ENCODE measurements at regions not wholly inside any gene's neighbourhood (a gene's known extent, or its start where the extent isn't known, plus 50 kb on each side); places are given as distances from the start of the nearest gene placed in this dataset.

- H3K4me3 ChIP-seq (ENCODE audit: low read depth, low read length), result no peak overlapping the region
- DNase-seq (ENCODE audit: extremely low spot score), result no peak
- H3K36me3 ChIP-seq (ENCODE audit: insufficient read depth), result no peaks in the 10 kb centered on the region
- H3K27ac ChIP-seq (ENCODE audit: low read depth), result no peak overlapping the region
- 85% methylated on average over 6 of the region's 6 CpGs for WGBS
- no peaks in the 10 kb centered on the region for H3K4me1 ChIP-seq (ENCODE audit: insufficient read depth)
These were observed 334.2 kb downstream of the IRX1 start for GRCh38 chr5:3929799-3930198.

DNA sequence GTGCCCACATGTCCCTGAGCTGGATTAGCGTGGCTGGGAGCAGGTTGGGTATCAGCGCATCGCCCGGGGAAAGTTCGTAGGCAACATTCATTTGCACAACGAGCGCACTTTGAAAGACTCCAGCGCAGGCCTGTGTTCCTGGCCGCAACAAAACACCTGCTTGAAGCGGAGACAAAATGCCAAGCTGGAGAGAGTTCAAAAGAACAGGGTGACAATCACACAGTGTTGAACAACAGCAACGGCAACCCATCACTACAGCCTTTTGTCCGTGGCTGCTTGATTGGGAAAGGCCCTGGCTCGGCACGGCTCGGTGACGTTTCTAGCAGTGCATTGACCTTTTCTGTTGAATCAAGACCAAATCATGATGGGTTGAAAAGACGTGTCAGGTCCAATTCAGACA is 336.3 kb downstream of the IRX1 start:
- Histone ChIP-seq H3K27ac (ENCODE audit: low read depth) (no peak overlapping the region), H3K36me3 (ENCODE audit: insufficient read depth) (no peaks in the 10 kb centered on the region), H3K4me3 (ENCODE audit: low read depth, low read length) (no peak overlapping the region), H3K4me1 (ENCODE audit: insufficient read depth) (no peaks in the 10 kb centered on the region)
- DNase-seq (ENCODE audit: extremely low spot score), result no peak
- WGBS, result 89% methylated on average over 17 of the region's 17 CpGs

- H3K27ac ChIP-seq (ENCODE audit: low read depth), result no peak overlapping the region
- no peaks in the 10 kb centered on the region for H3K36me3 ChIP-seq (ENCODE audit: insufficient read depth)
- no peak overlapping the region for H3K4me3 ChIP-seq (ENCODE audit: low read depth, low read length)
- WGBS, result 83% methylated on average over 4 of the region's 4 CpGs
- H3K4me1 ChIP-seq (ENCODE audit: insufficient read depth), result no peaks in the 10 kb centered on the region
- no peak for DNase-seq (ENCODE audit: extremely low spot score)
These were observed 337.9 kb downstream of the IRX1 start for GRCh38 chr5:3933536-3933935.

GRCh38 chr5:3933966-3934365 is 338.3 kb downstream of the IRX1 start:
- WGBS, result 75% methylated on average over 2 of the region's 2 CpGs
- DNase-seq (ENCODE audit: extremely low spot score), result no peak
- H3K4me3 ChIP-seq (ENCODE audit: low read depth, low read length), result no peak overlapping the region

GRCh38 chr5:3943859-3944258 is 348.2 kb downstream of the IRX1 start:
- no peak for DNase-seq (ENCODE audit: extremely low spot score)
- WGBS, result 87% methylated on average over 2 of the region's 2 CpGs
- Histone ChIP-seq H3K36me3 (ENCODE audit: insufficient read depth) (no peaks in the 10 kb centered on the region), H3K4me3 (ENCODE audit: low read depth, low read length) (no peak overlapping the region), H3K27ac (ENCODE audit: low read depth) (no peak overlapping the region), H3K4me1 (ENCODE audit: insufficient read depth) (no peaks in the 10 kb centered on the region)

More at GRCh38 chr5:3933966-3934365, 338.3 kb downstream of the IRX1 start:
- Histone ChIP-seq H3K4me1 (ENCODE audit: insufficient read depth) (no peaks in the 10 kb centered on the region), H3K27ac (ENCODE audit: low read depth) (no peak overlapping the region), H3K36me3 (ENCODE audit: insufficient read depth) (no peaks in the 10 kb centered on the region)

DNA sequence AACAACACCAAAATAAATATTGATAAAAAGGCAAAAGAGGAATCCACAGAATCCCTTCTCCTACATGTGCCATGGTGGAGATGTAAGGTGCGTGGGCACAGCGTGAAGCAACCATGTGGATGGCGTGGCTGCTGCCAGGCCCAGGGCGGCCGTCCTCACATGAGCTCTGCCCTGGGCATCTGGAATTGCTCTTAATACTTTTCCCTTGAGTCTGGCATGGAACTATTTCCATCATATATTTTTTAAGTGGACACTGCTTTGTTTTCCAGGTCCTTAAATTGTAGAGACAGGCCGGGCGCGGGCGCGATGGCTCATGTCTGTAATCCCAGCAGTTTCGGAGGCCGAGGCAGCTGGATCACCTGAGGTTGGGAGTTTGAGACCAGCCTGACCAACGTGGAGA is 349.3 kb downstream of the IRX1 start:
- Histone ChIP-seq H3K4me3 (ENCODE audit: low read depth, low read length) (no peak overlapping the region), H3K27ac (ENCODE audit: low read depth) (no peak overlapping the region), H3K36me3 (ENCODE audit: insufficient read depth) (no peaks in the 10 kb centered on the region), H3K4me1 (ENCODE audit: insufficient read depth) (no peaks in the 10 kb centered on the region)
- 91% methylated on average over 13 of the region's 13 CpGs for WGBS
- DNase-seq (ENCODE audit: extremely low spot score), result no peak

DNA sequence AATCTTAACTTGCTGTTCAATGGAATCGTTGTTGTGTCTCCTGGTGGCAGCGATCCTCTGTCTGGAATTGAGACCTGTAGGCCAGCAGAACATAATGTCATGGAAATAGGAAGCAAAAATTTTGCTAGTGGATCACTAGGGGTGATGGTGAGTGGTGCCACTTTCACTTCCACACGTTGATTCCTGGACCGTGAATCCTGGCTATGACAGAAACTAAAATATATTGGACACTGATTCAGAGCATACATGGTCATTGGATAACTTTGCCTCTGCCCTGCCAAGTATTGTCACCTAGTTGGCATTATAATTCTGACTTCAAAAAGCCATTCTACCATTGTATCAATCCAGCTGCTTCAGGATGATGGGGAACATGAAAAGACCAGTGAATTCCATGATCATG is 353.2 kb downstream of the IRX1 start:
- H3K4me1 ChIP-seq (ENCODE audit: insufficient read depth), result no peaks in the 10 kb centered on the region
- H3K27ac ChIP-seq (ENCODE audit: low read depth), result no peak overlapping the region
- H3K36me3 ChIP-seq (ENCODE audit: insufficient read depth), result no peaks in the 10 kb centered on the region
- no peak overlapping the region for H3K4me3 ChIP-seq (ENCODE audit: low read depth, low read length)
- DNase-seq (ENCODE audit: extremely low spot score), result no peak
- WGBS, result 81% methylated on average over 4 of the region's 4 CpGs

GRCh38 chr5:3954199-3954598 is 358.6 kb downstream of the IRX1 start:
- Histone ChIP-seq H3K4me3 (ENCODE audit: low read depth, low read length) (no peak overlapping the region), H3K27ac (ENCODE audit: low read depth) (no peak overlapping the region), H3K4me1 (ENCODE audit: insufficient read depth) (no peaks in the 10 kb centered on the region), H3K36me3 (ENCODE audit: insufficient read depth) (no peaks in the 10 kb centered on the region)
- DNase-seq (ENCODE audit: extremely low spot score), result no peak
- 50% methylated on average over 3 of the region's 3 CpGs for whole genome bisulfite sequencing

- Histone ChIP-seq H3K36me3 (ENCODE audit: insufficient read depth) (no peaks in the 10 kb centered on the region), H3K27ac (ENCODE audit: low read depth) (no peak overlapping the region), H3K4me1 (ENCODE audit: insufficient read depth) (no peaks in the 10 kb centered on the region), H3K4me3 (ENCODE audit: low read depth, low read length) (no peak overlapping the region)
- no peak for DNase-seq (ENCODE audit: extremely low spot score)
- WGBS, result 63% methylated on average over 6 of the region's 6 CpGs
These were observed 359.0 kb downstream of the IRX1 start for GRCh38 chr5:3954633-3955032.

GRCh38 chr5:3957658-3958057 is 362.0 kb downstream of the IRX1 start:
- Histone ChIP-seq H3K4me3 (ENCODE audit: low read depth, low read length) (no peak overlapping the region), H3K36me3 (ENCODE audit: insufficient read depth) (no peaks in the 10 kb centered on the region), H3K4me1 (ENCODE audit: insufficient read depth) (no peaks in the 10 kb centered on the region), H3K27ac (ENCODE audit: low read depth) (no peak overlapping the region)
- 75% methylated on average over 7 of the region's 7 CpGs for WGBS
- DNase-seq (ENCODE audit: extremely low spot score), result no peak

GRCh38 chr5:3958389-3958788 is 362.8 kb downstream of the IRX1 start:
- DNase-seq (ENCODE audit: extremely low spot score), result no peak
- no peaks in the 10 kb centered on the region for H3K4me1 ChIP-seq (ENCODE audit: insufficient read depth)
- no peak overlapping the region for H3K4me3 ChIP-seq (ENCODE audit: low read depth, low read length)
- H3K36me3 ChIP-seq (ENCODE audit: insufficient read depth), result no peaks in the 10 kb centered on the region
- no peak overlapping the region for H3K27ac ChIP-seq (ENCODE audit: low read depth)
- 87% methylated on average over 6 of the region's 6 CpGs for WGBS

GRCh38 chr5:3962113-3962512 is 366.5 kb downstream of the IRX1 start:
- Histone ChIP-seq H3K27ac (ENCODE audit: low read depth) (no peak overlapping the region), H3K36me3 (ENCODE audit: insufficient read depth) (no peaks in the 10 kb centered on the region), H3K4me1 (ENCODE audit: insufficient read depth) (no peaks in the 10 kb centered on the region), H3K4me3 (ENCODE audit: low read depth, low read length) (no peak overlapping the region)
- WGBS, result 86% methylated on average over 19 of the region's 19 CpGs
- DNase-seq (ENCODE audit: extremely low spot score), result no peak

GRCh38 chr5:3963652-3964051 is 368.0 kb downstream of the IRX1 start:
- Histone ChIP-seq H3K27ac (ENCODE audit: low read depth) (no peak overlapping the region), H3K4me1 (ENCODE audit: insufficient read depth) (no peaks in the 10 kb centered on the region), H3K36me3 (ENCODE audit: insufficient read depth) (no peaks in the 10 kb centered on the region), H3K4me3 (ENCODE audit: low read depth, low read length) (no peak overlapping the region)
- WGBS, result 93% methylated on average over 1 of the region's 1 CpG
- DNase-seq (ENCODE audit: extremely low spot score), result no peak

- H3K36me3 ChIP-seq (ENCODE audit: insufficient read depth), result no peaks in the 10 kb centered on the region
- H3K4me3 ChIP-seq (ENCODE audit: low read depth, low read length), result no peak overlapping the region
- no peak for DNase-seq (ENCODE audit: extremely low spot score)
- no peak overlapping the region for H3K27ac ChIP-seq (ENCODE audit: low read depth)
- no peaks in the 10 kb centered on the region for H3K4me1 ChIP-seq (ENCODE audit: insufficient read depth)
- 71% methylated on average over 6 of the region's 6 CpGs for WGBS
These were observed 384.5 kb downstream of the IRX1 start for GRCh38 chr5:3980156-3980555.

GRCh38 chr5:3987867-3988266 is 392.2 kb downstream of the IRX1 start:
- Histone ChIP-seq H3K4me3 (ENCODE audit: low read depth, low read length) (no peak overlapping the region), H3K27ac (ENCODE audit: low read depth) (no peak overlapping the region), H3K36me3 (ENCODE audit: insufficient read depth) (no peaks in the 10 kb centered on the region), H3K4me1 (ENCODE audit: insufficient read depth) (no peaks in the 10 kb centered on the region)
- 88% methylated on average over 4 of the region's 4 CpGs for WGBS
- no peak for DNase-seq (ENCODE audit: extremely low spot score)

All from urinary bladder (tissue), 3 donors.